ELF-1 (cell line): ENCODE measurements at regions not wholly inside any gene's neighbourhood (a gene's known extent, or its start where the extent isn't known, plus 50 kb on each side); places are given as distances from the start of the nearest gene placed in this dataset.

Experiments used
- DNase-seq: peaks from one replicate; pipeline ENCODE4 v3.0.0-alpha.2; 2016; ENCODE audit warnings: low read depth, low spot score

- DNase-seq = no peak
Observed at GRCh38 chr4:34619531-34620162, 1624.7 kb downstream of the ARAP2 start.

GRCh38 chr4:34628471-34628870 lies 1615.8 kb downstream of the ARAP2 start:
- DNase-seq = no peak

DNA sequence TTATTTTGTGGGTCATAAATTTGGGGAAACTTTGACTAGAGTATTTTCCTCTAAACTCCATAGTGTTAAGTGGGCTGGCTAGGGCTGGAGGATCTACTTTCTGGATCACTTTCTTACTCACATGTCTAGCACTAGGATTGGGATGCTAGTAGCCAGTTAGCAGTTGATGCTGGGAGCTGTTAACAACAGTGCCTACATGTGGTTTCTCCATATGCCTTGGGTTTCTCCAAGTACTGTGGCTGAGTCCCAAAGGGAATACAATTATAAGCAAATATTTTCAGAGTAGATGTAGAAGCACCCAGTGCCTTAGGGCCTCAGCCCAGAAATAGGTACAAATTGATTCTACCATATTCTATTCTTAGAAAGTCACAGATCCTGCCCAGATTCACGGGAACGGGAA lies 1614.9 kb downstream of the ARAP2 start:
- no peak for DNase-seq

GRCh38 chr4:34633241-34633640 lies 1611.1 kb downstream of the ARAP2 start:
- no peak for DNase-seq

- no peak for DNase-seq
Observed at GRCh38 chr4:34636623-34637022, 1607.7 kb downstream of the ARAP2 start.

DNA sequence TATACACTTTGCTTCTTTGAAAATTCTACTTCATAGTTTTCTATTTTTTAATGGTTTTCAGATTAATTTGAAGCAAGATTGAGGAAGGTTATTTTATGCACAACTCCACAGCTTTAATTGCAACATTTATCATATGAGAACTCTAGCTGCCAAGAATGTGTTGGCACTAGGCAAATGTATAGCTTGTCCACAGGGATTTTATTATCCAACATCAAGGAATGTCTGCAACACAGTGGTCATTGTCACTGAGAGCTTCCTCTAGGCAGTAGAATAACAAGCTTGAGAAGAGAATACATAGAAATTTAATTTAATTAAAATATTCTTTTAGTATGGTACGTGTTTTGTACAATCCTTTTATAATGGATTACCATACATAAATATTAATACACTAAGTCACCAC lies 1600.8 kb downstream of the ARAP2 start:
- DNase-seq = no peak

- DNase-seq = no peak
Observed at GRCh38 chr4:34644579-34645115, 1599.7 kb downstream of the ARAP2 start.

- DNase-seq = no peak
Observed at GRCh38 chr4:34649716-34650115, 1594.6 kb downstream of the ARAP2 start.

- DNase-seq = no peak
Observed at GRCh38 chr4:34664051-34664450, 1580.3 kb downstream of the ARAP2 start.

DNA sequence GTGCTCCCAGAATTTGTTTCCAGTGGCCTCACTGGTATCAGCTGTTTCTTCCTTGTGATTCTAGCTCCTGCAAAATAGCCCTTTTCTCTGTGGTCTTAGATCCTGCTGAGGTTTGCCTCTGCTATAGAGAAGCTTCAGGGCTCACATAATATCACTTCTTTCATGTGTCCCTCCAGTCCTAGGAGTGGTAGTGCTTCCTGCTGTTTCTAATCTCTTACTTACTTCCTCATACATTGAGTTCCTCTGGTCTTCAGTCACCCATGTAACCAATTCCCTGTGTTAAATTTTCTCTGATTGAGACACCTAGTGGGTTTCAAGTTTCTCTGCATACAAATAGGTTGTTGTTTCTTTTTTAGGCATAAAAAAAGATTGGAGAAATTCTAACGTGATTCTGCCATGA lies 1567.9 kb downstream of the ARAP2 start:
- no peak for DNase-seq

- DNase-seq = no peak
Observed at GRCh38 chr4:34678431-34678830, 1565.9 kb downstream of the ARAP2 start.

GRCh38 chr4:34679228-34679627 lies 1565.1 kb downstream of the ARAP2 start:
- no peak for DNase-seq

DNA sequence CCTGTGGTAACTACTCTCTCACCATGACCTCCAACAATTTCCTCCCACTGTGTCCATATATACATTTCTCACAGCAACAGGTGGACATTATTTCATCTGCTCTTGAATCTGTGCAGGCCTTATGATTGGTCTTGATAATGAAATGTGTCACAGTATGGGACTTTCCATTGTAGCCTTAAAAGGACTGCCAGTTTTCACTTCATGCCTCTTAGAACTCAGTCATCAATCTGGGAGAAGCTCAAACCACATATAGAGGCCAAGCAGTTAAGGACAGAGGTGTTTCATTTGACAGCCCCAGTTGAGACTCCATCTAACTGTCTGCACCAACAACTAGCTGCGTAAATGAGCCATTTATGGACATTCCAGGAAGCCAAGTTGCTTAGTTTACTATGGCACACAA lies 1534.8 kb downstream of the ARAP2 start:
- no peak for DNase-seq

- DNase-seq = no peak
Observed at GRCh38 chr4:34718576-34719245, 1525.6 kb downstream of the ARAP2 start.

- DNase-seq = no peak
Observed at GRCh38 chr4:34720571-34720970, 1523.7 kb downstream of the ARAP2 start.

DNA sequence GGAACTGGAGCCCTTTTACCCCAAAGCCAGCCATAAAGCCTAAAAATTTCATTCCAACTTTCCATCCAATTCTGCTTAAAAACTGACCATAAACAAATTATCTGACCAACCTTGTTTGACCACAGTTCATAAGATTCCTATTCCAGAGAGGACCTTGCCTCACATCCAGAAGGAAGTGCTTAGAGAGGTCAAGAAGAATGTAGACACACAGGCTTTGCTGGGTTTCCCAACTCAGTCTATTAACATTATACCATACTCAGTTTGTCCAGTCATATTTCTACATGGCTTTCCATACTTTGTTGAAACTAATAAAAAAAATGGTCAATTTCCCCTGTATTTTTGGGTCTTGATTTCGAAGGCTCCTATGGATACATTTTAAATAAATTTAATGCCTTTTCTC lies 1522.5 kb downstream of the ARAP2 start:
- DNase-seq = no peak

DNA sequence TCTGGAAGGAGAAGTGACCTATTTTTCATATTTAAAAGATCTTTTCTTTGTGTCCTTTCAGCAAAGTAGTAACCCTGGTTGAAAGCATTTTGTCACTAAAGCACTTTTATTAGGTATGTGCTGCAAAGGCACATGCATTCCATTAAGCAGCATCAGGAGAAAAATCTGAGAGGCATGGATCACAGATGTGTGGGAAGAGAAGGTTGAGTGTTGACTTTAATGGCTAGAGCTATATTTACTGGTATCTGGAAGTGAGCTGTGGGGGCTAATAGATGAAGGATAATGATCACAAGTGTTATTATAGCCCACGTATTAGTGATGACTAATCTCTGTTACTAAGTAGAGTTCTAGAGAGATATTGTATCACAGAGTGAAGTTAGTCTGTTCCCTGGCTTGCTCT lies 1520.7 kb downstream of the ARAP2 start:
- DNase-seq = no peak

DNA sequence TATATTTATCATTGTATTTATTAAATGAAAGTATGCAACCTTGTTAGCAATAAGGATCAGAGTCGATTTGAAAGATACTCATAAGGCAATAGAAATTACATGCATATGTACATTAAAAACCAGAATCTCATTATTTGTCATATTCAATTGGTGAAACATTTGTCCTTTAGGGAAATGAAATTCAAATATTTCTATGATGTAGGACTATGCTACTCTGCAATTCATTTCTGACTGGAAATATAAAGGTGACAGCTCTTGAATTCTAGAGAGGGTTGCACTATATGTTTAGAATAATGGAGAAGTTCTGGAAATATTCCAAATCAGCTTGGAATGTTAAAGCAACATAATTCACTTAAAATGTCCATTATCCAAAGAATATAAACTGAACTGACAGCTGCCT lies 1519.8 kb downstream of the ARAP2 start:
- no peak for DNase-seq

DNA sequence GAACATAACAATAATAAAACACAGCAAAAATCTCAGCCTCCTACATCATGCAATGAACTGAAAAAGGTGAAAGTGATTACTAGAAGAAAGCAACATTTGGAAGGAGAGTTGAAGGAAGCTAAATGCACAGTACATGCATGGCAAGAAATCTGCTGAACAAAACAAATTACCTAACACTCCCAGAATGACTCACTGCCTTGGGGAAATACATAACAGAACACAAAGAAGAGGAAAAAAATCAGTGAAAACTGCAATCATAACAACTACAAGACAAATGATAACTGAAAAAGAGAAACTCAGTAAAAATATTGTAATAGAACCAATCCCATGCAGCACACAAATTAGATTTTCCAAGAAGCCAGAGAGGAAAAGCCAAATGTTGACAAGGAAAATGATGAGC lies 1513.2 kb downstream of the ARAP2 start:
- DNase-seq = no peak

DNA sequence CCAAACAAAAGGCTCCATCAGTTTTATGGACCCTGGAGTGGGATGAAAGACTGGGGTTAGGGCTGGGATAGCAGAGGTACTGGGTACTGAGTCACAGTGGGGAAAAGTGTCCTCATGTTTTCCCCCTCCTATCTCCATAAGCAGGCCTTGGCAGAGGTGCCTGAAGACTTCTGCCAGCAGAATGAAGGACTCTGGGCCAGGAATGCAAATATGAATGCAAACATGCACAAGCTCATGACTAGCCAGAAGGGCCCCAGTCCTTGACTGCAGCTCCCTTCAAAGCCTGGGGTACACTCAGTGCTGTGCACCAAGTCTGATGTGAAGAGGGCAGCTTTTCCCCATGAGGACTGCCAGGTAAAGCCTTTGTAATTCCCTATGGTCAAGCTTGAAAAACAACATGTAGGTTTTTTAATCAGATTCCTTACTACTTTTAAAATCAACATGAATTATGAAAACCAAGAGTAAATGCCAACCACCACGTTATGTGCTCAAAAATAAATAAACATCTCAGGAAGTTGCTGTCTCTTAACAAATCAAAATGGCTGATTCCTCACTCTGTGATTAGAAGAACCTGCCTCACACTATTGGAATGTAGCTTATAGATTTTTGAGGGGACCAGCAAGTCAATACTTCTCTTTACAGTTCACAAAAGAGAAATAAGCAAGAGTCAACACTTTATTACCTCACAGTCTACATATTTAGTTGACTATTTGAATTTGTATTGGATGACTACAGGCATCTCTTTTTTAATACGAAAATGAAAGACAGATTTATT lies 1512.0 kb downstream of the ARAP2 start:
- no peak for DNase-seq

- no peak for DNase-seq
Observed at GRCh38 chr4:34733185-34733941, 1511.0 kb downstream of the ARAP2 start.

GRCh38 chr4:34766935-34767334 lies 1477.4 kb downstream of the ARAP2 start:
- no peak for DNase-seq
